K562 (cell line): ENCODE measurements at regions not wholly inside any gene's neighbourhood (a gene's known extent, or its start where the extent isn't known, plus 50 kb on each side); places are given as distances from the start of the nearest gene placed in this dataset.

ENCODE experiments used
- ATAC-seq: fragments of 200-7000 bp; cut with Tn5 transposase; 3 replicates; pipeline ENCODE4 v1.9.1; 2020; ENCODE audit warnings: moderate library complexity
- BruUV-seq: library from RNA; stranded (reverse); fragments of 400-500 nt; replicated peaks from 2 replicates; lab custom pipeline; 2021; lab: Mats Ljungman, UMichigan
- CTCF ChIA-PET: fragments of 300-600 bp; formaldehyde crosslinking; extraction: SDS; loops from one replicate; lab custom pipeline; 2021; ENCODE audit warnings: low intra/inter-chr PET ratio; lab: Yijun Ruan, JAX
- POLR2A ChIA-PET: fragments of 300-600, 350-650 bp; sonication (Branson Sonifier 250); formaldehyde crosslinking; extraction: SDS; loops from one replicate; lab custom pipeline; 2021; ENCODE audit warnings: antibody characterized with exemption, inconsistent platforms; lab: Yijun Ruan, JAX
- DNase-seq, 4 experiments: peaks; one replicate each; pipeline versions ENCODE4 v3.0.0 to v3.0.0-alpha.2; 2011 to 2018; ENCODE audit warnings: low spot score in 3 of 4, mixed read lengths in 3 of 4; ENCODE audit errors: extremely low read depth in 1 of 4
- FAIRE-seq: peaks from 2 replicates; lab custom pipeline; 2011; peaks lifted over from hg19 to GRCh38; lab: Jason Lieb, UNC
- H2AFZ ChIP-seq: 2 replicates; pipeline ENCODE4 v1.6.0; 2011; ENCODE audit warnings: low read depth, low read length, control low read depth, inconsistent platforms
- H3K27ac ChIP-seq: fragments of 200-600 bp; 3 replicates; pipeline ENCODE4 v1.8.0; 2011; ENCODE audit warnings: low read depth, mild to moderate bottlenecking, control low read depth, inconsistent platforms, low read length, moderate library complexity, mixed read lengths; ENCODE audit errors: extremely low read depth
- H3K27me3 ChIP-seq, 2 experiments: fragments of 300-600 bp in 1 of 2; 2 replicates in 1 of 2; 3 replicates in 1 of 2; pipeline versions ENCODE4 v1.6.0 to v1.8.0; 2011; ENCODE audit warnings: inconsistent platforms in 2 of 2, low read length in 2 of 2, mild to moderate bottlenecking in 1 of 2, mixed read lengths in 1 of 2, moderate library complexity in 1 of 2; ENCODE audit not compliant: control insufficient read depth in 2 of 2, insufficient read depth in 2 of 2
- H3K36me3 ChIP-seq: fragments of 300-600 bp; 3 replicates; pipeline ENCODE4 v1.8.0; 2011; ENCODE audit warnings: mild to moderate bottlenecking, low read length, inconsistent platforms; ENCODE audit not compliant: control insufficient read depth, insufficient read depth
- H3K4me1 ChIP-seq, 2 experiments: fragments of 200-600 bp in 1 of 2; replicated peaks in 1 of 2; 2 replicates in 1 of 2; 3 replicates in 1 of 2; pipeline versions ENCODE4 v1.5.1 to v1.8.0; 2011; ENCODE audit warnings: inconsistent platforms in 2 of 2, low read length in 2 of 2, mild to moderate bottlenecking in 1 of 2, mixed read lengths in 1 of 2, moderate library complexity in 1 of 2; ENCODE audit not compliant: control insufficient read depth in 2 of 2, insufficient read depth in 2 of 2
- H3K4me2 ChIP-seq: 2 replicates; pipeline ENCODE4 v1.6.1; 2011; ENCODE audit warnings: low read length, control low read depth, inconsistent platforms, mixed read lengths; ENCODE audit not compliant: insufficient read depth
- H3K4me3 ChIP-seq: fragments of 200-600 bp; sonication (generic), shearing (Covaris generic); 2 replicates; pipeline ENCODE4 v1.5.1; 2016; ENCODE audit warnings: control low read depth, inconsistent platforms
- H3K79me2 ChIP-seq: fragments of 200-600 bp; 3 replicates; pipeline ENCODE4 v1.8.0; 2011; ENCODE audit warnings: low read length, inconsistent platforms; ENCODE audit not compliant: control insufficient read depth, insufficient read depth
- H3K9ac ChIP-seq, 2 experiments: 2 replicates each; pipeline versions ENCODE4 v1.6.0 to v1.6.1; 2011; ENCODE audit warnings: low read depth in 2 of 2, low read length in 2 of 2, control low read depth in 1 of 2, inconsistent platforms in 1 of 2, mild to moderate bottlenecking in 1 of 2, mixed read lengths in 1 of 2; ENCODE audit not compliant: insufficient read depth in 1 of 2
- H3K9me1 ChIP-seq: one replicate; pipeline ENCODE4 v1.6.0; 2011; ENCODE audit warnings: inconsistent platforms, mild to moderate bottlenecking, low read length, moderate library complexity; ENCODE audit not compliant: control insufficient read depth, insufficient read depth
- H3K9me3 ChIP-seq: replicated peaks from 2 replicates; pipeline ENCODE4 v1.5.1; 2011; ENCODE audit warnings: low read depth, low read length, inconsistent platforms; ENCODE audit not compliant: control insufficient read depth, insufficient read depth
- H4K20me1 ChIP-seq: replicated peaks from 2 replicates; pipeline ENCODE4 v1.6.1; 2011; ENCODE audit warnings: low read length, inconsistent platforms, mixed read lengths; ENCODE audit not compliant: control insufficient read depth, insufficient read depth
- ATF4 ChIP-seq: fragments of 450-650 bp; formaldehyde crosslinking; IDR thresholded peaks from 2 replicates; pipeline ENCODE4 v1.4.0; 2022; ENCODE audit warnings: mild to moderate bottlenecking, moderate library complexity
- BCOR ChIP-seq: fragments of 450-650 bp; IDR thresholded peaks from 2 replicates; pipeline ENCODE4 v1.6.1; 2016
- CBX5 ChIP-seq: IDR thresholded peaks from 2 replicates; pipeline ENCODE4 v1.6.1; 2014; ENCODE audit warnings: low read depth, borderline replicate concordance
- FOXA1 ChIP-seq: fragments of 450-650 bp; IDR thresholded peaks from 2 replicates; pipeline ENCODE4 v1.6.1; 2016; ENCODE audit warnings: mild to moderate bottlenecking, borderline replicate concordance
- JUN ChIP-seq, 2 experiments: sonication (generic) in 1 of 2; formaldehyde crosslinking in 1 of 2; IDR thresholded peaks; 2 replicates each; pipeline versions ENCODE4 v1.6.1 to v1.8.0; 2012 to 2022; ENCODE audit warnings: borderline replicate concordance in 2 of 2, mild to moderate bottlenecking in 2 of 2, improper control_type of control experiment in 1 of 2, low read depth in 1 of 2, low read length in 1 of 2, missing genetic modification reagents in 1 of 2
- MBD2 ChIP-seq: sonication (generic); IDR thresholded peaks from 2 replicates; pipeline ENCODE4 v1.6.1; 2016; ENCODE audit warnings: low read depth, borderline replicate concordance
- REST ChIP-seq, 2 experiments: fragments of 450-650 bp; formaldehyde crosslinking in 1 of 2; IDR thresholded peaks; 2 replicates each; pipeline versions ENCODE4 v1.4.0 to v1.6.1; 2014 to 2020; ENCODE audit warnings: mild to moderate bottlenecking in 2 of 2, borderline replicate concordance in 1 of 2, low read depth in 1 of 2
- SLC30A9 ChIP-seq: fragments of 250-450 bp; sonication (Bioruptor Pico); IDR thresholded peaks from 2 replicates; pipeline ENCODE4 v1.8.0; 2022; ENCODE audit warnings: mild to moderate bottlenecking, moderate library complexity
- SMAD4 ChIP-seq: fragments of 250-450 bp; sonication (Bioruptor Pico); conservative IDR thresholded peaks from 2 replicates; pipeline ENCODE4 v1.8.0; 2021; ENCODE audit warnings: inconsistent platforms, mild to moderate bottlenecking, moderate library complexity
- SRSF7 ChIP-seq: fragments of 200-400 bp; formaldehyde crosslinking; optimal IDR thresholded peaks from 2 replicates; pipeline ENCODE3; 2017; ENCODE audit warnings: mild to moderate bottlenecking, low read depth, low read length
- TCF15 ChIP-seq: fragments of 250-450 bp; sonication (Bioruptor Pico); IDR thresholded peaks from 2 replicates; pipeline ENCODE4 v1.8.0; 2022; ENCODE audit warnings: moderate library complexity, mild to moderate bottlenecking, inconsistent platforms
- THRA ChIP-seq: fragments of 450-650 bp; IDR thresholded peaks from 2 replicates; pipeline ENCODE4 v1.6.1; 2017; ENCODE audit warnings: mild to moderate bottlenecking, moderate library complexity
- ZNF354B ChIP-seq: fragments of 250-450 bp; sonication (Bioruptor Pico); IDR thresholded peaks from 2 replicates; pipeline ENCODE4 v1.4.0; 2020
- WGBS: fragments of 100-300 bp; shearing (Covaris generic); methylation state at CpG from one replicate; pipeline ENCODE4 v1.1.6; 2016; ENCODE audit warnings: low coverage, mixed read lengths; ENCODE audit not compliant: insufficient coverage; ENCODE audit errors: missing lambda C conversion rate; 5-methylcytosine and 5-hydroxymethylcytosine counted together
- in situ Hi-C: fragments of 300-500 bp; cut with MboI; formaldehyde crosslinking; loops from 4 replicates; pipeline ENCODE4 v1.15.0; 2018; ENCODE audit warnings: inconsistent platforms, mixed read lengths
- intact Hi-C: fragments of 100-400 bp; cut with micrococcal nuclease; formaldehyde crosslinking; loops from 2 replicates; pipeline ENCODE4 v1.14.2; 2022

- Histone ChIP-seq H3K4me2 (no peak overlapping the region), H3K27me3 (peaks cover 9 to 23% of the 10 kb centered on the region in 2 experiments; a peak in 4 of 5 replicates), H3K9ac (no peak overlapping the region), H3K4me3 (no peak overlapping the region), H3K4me1 (no peaks in the 10 kb centered on the region), H3K9me3 (no peaks in the 10 kb centered on the region), H3K79me2 (no peaks in the 10 kb centered on the region), H4K20me1 (no peaks in the 10 kb centered on the region), H3K9me1 (no peaks in the 10 kb centered on the region), H2AFZ (no peak overlapping the region), H3K36me3 (no peaks in the 10 kb centered on the region), H3K27ac (no peak overlapping the region)
- WGBS, result under 1% methylated on average over 12 of the region's 12 CpGs
- intact Hi-C loops (no loop called here), in situ Hi-C loops (no loop called here)
- no peak for ATAC-seq
- no TSS peak for BruUV-seq
- POLR2A ChIA-PET, result no interaction called here
- no peak for FAIRE-seq
- CTCF ChIA-PET, result interaction anchor here (0.6 kb wide), 1 partner anchor 276 kb away, joined by 3 read pairs; the partner anchor contains the start of gene IRX5
- DNase-seq, result no peak
- no peak for TF ChIP-seq BCOR
- no peak for TF ChIP-seq MBD2
- no peak for TF ChIP-seq SMAD4 (CRISPR knock-in tag)
- TF ChIP-seq THRA, result no peak
- no peak for TF ChIP-seq JUN (IDR thresholded peaks at IDR 0.05; ENCODE audit: borderline replicate concordance, low read depth, low read length)
- no peak for TF ChIP-seq JUN (CRISPR knock-in tag; IDR thresholded peaks at IDR 0.05; ENCODE audit: borderline replicate concordance)
- TF ChIP-seq FOXA1, result no peak
- TF ChIP-seq SRSF7, result no peak
- no peak for TF ChIP-seq REST (IDR thresholded peaks at IDR 0.05; ENCODE audit: borderline replicate concordance)
- no peak for TF ChIP-seq REST (CRISPR knock-in tag; IDR thresholded peaks at IDR 0.05; ENCODE audit: low read depth)
- no peak for TF ChIP-seq TCF15 (CRISPR knock-in tag)
- no peak for TF ChIP-seq SLC30A9 (CRISPR knock-in tag)
- no peak for TF ChIP-seq CBX5
- no peak for TF ChIP-seq ZNF354B
- no peak for TF ChIP-seq ATF4 (CRISPR knock-in tag)
These were observed 276.2 kb upstream of the IRX5 start for GRCh38 chr16:54654429-54654828.
